A673 (cell line): ENCODE measurements at regions not wholly inside any gene's neighbourhood (a gene's known extent, or its start where the extent isn't known, plus 50 kb on each side); places are given as distances from the start of the nearest gene placed in this dataset.
"Not testable (repeated sequence)": the region's sequence is repeated elsewhere in the genome, so short reads cannot be mapped to it uniquely, and the experiment has no call there.

Experiments
- BruUV-seq: library from RNA; stranded (reverse); fragments of 400-500 nt; replicated peaks from 2 replicates; lab custom pipeline; 2021; lab: Mats Ljungman, UMichigan
- CTCF ChIA-PET: fragments of 300-600 bp; sonication (Branson Sonifier 250); formaldehyde crosslinking; loops from one replicate; lab custom pipeline; 2022; ENCODE audit warnings: antibody characterized with exemption; lab: Charles Lee
- POLR2A ChIA-PET: fragments of 300-600 bp; sonication (Branson Sonifier 250); formaldehyde crosslinking; loops from one replicate; lab custom pipeline; 2022; ENCODE audit warnings: antibody characterized with exemption; ENCODE audit not compliant: low non-redundant PET; lab: Charles Lee
- DNase-seq: peaks from one replicate; pipeline ENCODE4 v3.0.0-alpha.2; 2015; ENCODE audit warnings: low spot score
- H3K27ac ChIP-seq: fragments of 200-600 bp; sonication (generic); 2 replicates; pipeline ENCODE4 v1.5.1; 2016; ENCODE audit warnings: mixed run types, low read depth, mild to moderate bottlenecking, mixed read lengths, antibody characterized with exemption, low read length; ENCODE audit not compliant: poor library complexity, severe bottlenecking
- H3K27me3 ChIP-seq: fragments of 200-600 bp; sonication (generic); replicated peaks from 2 replicates; pipeline ENCODE4 v1.6.1; 2017; ENCODE audit warnings: mixed run types, low read depth, mild to moderate bottlenecking, mixed read lengths, antibody characterized with exemption, low read length; ENCODE audit not compliant: insufficient read depth, poor library complexity
- H3K36me3 ChIP-seq: fragments of 200-600 bp; sonication (generic); 2 replicates; pipeline ENCODE4 v1.6.1; 2016; ENCODE audit warnings: mixed run types, mild to moderate bottlenecking, mixed read lengths, antibody characterized with exemption, low read length; ENCODE audit not compliant: insufficient read depth, poor library complexity, severe bottlenecking
- H3K4me1 ChIP-seq: fragments of 200-600 bp; sonication (generic); 2 replicates; pipeline ENCODE4 v1.6.1; 2017; ENCODE audit warnings: mixed run types, mild to moderate bottlenecking, mixed read lengths, antibody characterized with exemption, low read length; ENCODE audit not compliant: insufficient read depth, poor library complexity, severe bottlenecking
- H3K4me3 ChIP-seq: fragments of 200-600 bp; sonication (generic); 2 replicates; pipeline ENCODE4 v1.5.1; 2016; ENCODE audit warnings: low read depth, mixed run types, mild to moderate bottlenecking, mixed read lengths, low read length; ENCODE audit not compliant: poor library complexity, severe bottlenecking
- H3K9me3 ChIP-seq: fragments of 200-600 bp; sonication (generic); 2 replicates; pipeline ENCODE4 v1.6.1; 2016; ENCODE audit warnings: mixed run types, low read depth, mild to moderate bottlenecking, mixed read lengths, antibody characterized with exemption, low read length; ENCODE audit not compliant: poor library complexity, severe bottlenecking
- CTCF ChIP-seq: fragments of 300-800, 200-600 bp; sonication (generic); conservative IDR thresholded peaks from 2 replicates; pipeline ENCODE4 v1.5.1; 2017; ENCODE audit warnings: low read depth, mild to moderate bottlenecking, antibody characterized with exemption, low read length, moderate library complexity, mixed read lengths
- EZH2 ChIP-seq: fragments of 200-600 bp; sonication (generic); IDR thresholded peaks from 2 replicates; pipeline ENCODE4 v1.6.1; 2017; ENCODE audit warnings: borderline replicate concordance, low read depth, mild to moderate bottlenecking, mixed read lengths, antibody characterized with exemption, low read length; ENCODE audit not compliant: poor library complexity, severe bottlenecking
- intact Hi-C: fragments of 100-400 bp; cut with micrococcal nuclease; formaldehyde crosslinking; loops from one replicate; pipeline ENCODE4 v1.10.0; 2022; ENCODE audit not compliant: unreplicated experiment

GRCh38 chr10:109809954-109810353 is 113.4 kb downstream of the XPNPEP1 start:
- H3K27me3 ChIP-seq, CTCF ChIA-PET, intact Hi-C loops, H3K36me3 ChIP-seq, DNase-seq, H3K4me1 ChIP-seq, H3K27ac ChIP-seq, H3K4me3 ChIP-seq, POLR2A ChIA-PET, BruUV-seq, H3K9me3 ChIP-seq: not testable (repeated sequence)

- CTCF ChIA-PET, H3K36me3 ChIP-seq, BruUV-seq, H3K27me3 ChIP-seq, H3K4me1 ChIP-seq, H3K4me3 ChIP-seq, intact Hi-C loops, DNase-seq, H3K9me3 ChIP-seq, POLR2A ChIA-PET, H3K27ac ChIP-seq: not testable (repeated sequence)
These were observed 122.1 kb downstream of the XPNPEP1 start for GRCh38 chr10:109801191-109801590.

GRCh38 chr10:109790647-109791046 is 132.7 kb downstream of the XPNPEP1 start:
- Histone ChIP-seq H3K4me3 (no peak overlapping the region), H3K4me1 (no peaks in the 10 kb centered on the region), H3K36me3 (no peaks in the 10 kb centered on the region), H3K9me3 (no peaks in the 10 kb centered on the region), H3K27ac (no peak overlapping the region), H3K27me3 (no peaks in the 10 kb centered on the region)
- CTCF ChIA-PET = no interaction called here
- POLR2A ChIA-PET = no interaction called here
- BruUV-seq = no TSS peak
- no peak for DNase-seq
- TF ChIP-seq CTCF (no peak), EZH2 (no peak)
- intact Hi-C loops = no loop called here

DNA sequence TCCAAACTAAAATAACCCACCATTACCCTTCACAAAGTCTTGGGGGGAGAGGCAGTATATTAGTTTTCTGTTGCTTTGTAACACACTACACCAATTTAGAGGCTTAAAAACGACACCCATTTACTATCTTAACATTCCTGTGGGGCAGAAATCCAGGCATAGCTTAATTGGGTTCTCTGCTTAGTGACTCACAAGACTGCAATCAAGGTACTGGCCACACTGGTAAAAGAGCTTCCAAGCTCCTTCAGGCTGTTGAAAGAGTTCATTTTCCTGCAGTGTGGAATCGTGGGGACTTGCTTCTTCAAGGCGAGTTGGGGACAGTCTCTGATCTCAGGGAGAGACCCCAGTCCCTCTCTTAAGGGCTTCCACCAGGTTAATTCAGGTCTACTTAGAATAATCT is 139.1 kb downstream of the XPNPEP1 start:
- DNase-seq = peak; percentile 11
- Histone ChIP-seq H3K4me3 (no peak overlapping the region), H3K27ac (no peak overlapping the region), H3K4me1 (no peaks in the 10 kb centered on the region), H3K27me3 (no peaks in the 10 kb centered on the region), H3K36me3 (no peaks in the 10 kb centered on the region), H3K9me3 (no peaks in the 10 kb centered on the region)
- ChIA-PET POLR2A (no interaction called here), CTCF (no interaction called here)
- no peak for TF ChIP-seq CTCF
- no peak for TF ChIP-seq EZH2
- intact Hi-C loops = no loop called here
- BruUV-seq = no TSS peak
